Ascending aorta (tissue), 2 donors: ENCODE measurements at regions not wholly inside any gene's neighbourhood (a gene's known extent, or its start where the extent isn't known, plus 50 kb on each side); places are given as distances from the start of the nearest gene placed in this dataset.

Experiments used
- DNase-seq, 2 donors: peaks; one replicate each; pipeline ENCODE4 v3.0.0-alpha.2; 2019; ENCODE audit warnings: low spot score in 2 of 2
- H3K27ac ChIP-seq, 2 donors: fragments of 200-600 bp; sonication (generic); one replicate each; pipeline ENCODE4 v1.5.1; 2016 to 2017; ENCODE audit warnings: mild to moderate bottlenecking in 1 of 2
- H3K27me3 ChIP-seq: fragments of 200-600 bp; sonication (generic); one replicate; pipeline ENCODE4 v1.5.1; 2017
- H3K36me3 ChIP-seq, 2 donors: fragments of 200-600 bp; sonication (generic); one replicate each; pipeline ENCODE4 v1.5.1; 2016
- H3K4me1 ChIP-seq, 2 donors: fragments of 200-600 bp; sonication (generic); one replicate each; pipeline ENCODE4 v1.5.1; 2016 to 2017; ENCODE audit warnings: mild to moderate bottlenecking in 1 of 2
- H3K4me3 ChIP-seq, 2 donors: fragments of 200-600 bp; sonication (generic); one replicate each; pipeline ENCODE4 v1.5.1; 2016 to 2017; ENCODE audit warnings: mild to moderate bottlenecking in 1 of 2
- H3K9me3 ChIP-seq, 2 donors: fragments of 200-600 bp; sonication (generic); one replicate each; pipeline ENCODE4 v1.5.1; 2016
- intact Hi-C: fragments of 100-400 bp; cut with DNase I; formaldehyde crosslinking; loops from one replicate; pipeline ENCODE4 v1.15.1; 2023
- TF ChIP-seq, protein P1 (sequence below), 3 experiments: fragments of 200-600 bp in 2 of 3; fragments of 450-650 bp in 1 of 3; sonication (generic) in 2 of 3; IDR thresholded peaks; one replicate each; pipeline ENCODE4 v1.5.1; 2016 to 2019; ENCODE audit warnings: antibody characterized with exemption in 3 of 3, mild to moderate bottlenecking in 1 of 3, moderate library complexity in 1 of 3

DNA sequence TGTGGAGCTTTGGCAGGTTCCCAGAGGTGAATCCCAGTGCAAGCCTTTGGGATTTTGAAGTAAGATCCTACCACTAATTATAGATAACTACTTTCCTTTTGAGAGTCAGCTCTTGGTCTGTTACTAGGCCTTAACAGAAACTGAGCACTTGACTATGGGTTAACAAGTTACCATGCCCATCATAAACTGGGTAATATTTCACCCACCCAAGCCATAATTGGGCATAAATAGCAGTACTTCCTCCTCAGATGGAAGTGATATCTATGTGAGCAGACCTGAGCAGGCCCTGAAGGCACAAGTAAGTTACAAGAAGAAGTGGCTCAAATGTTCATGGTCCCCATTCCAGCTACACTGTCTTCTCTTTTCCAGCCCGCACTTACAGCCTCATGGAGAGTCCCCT is 475.9 kb downstream of the LRRIQ3 start:
- Histone ChIP-seq H3K36me3 (no peaks in the 10 kb centered on the region), H3K9me3 (no peaks in the 10 kb centered on the region), H3K27me3 (no peaks in the 10 kb centered on the region), H3K4me1 (no peaks in the 10 kb centered on the region), H3K4me3 (no peak overlapping the region), H3K27ac (no peak overlapping the region)
- no peak for DNase-seq
- intact Hi-C loops = no loop called here
- TF ChIP-seq, protein P1, sequence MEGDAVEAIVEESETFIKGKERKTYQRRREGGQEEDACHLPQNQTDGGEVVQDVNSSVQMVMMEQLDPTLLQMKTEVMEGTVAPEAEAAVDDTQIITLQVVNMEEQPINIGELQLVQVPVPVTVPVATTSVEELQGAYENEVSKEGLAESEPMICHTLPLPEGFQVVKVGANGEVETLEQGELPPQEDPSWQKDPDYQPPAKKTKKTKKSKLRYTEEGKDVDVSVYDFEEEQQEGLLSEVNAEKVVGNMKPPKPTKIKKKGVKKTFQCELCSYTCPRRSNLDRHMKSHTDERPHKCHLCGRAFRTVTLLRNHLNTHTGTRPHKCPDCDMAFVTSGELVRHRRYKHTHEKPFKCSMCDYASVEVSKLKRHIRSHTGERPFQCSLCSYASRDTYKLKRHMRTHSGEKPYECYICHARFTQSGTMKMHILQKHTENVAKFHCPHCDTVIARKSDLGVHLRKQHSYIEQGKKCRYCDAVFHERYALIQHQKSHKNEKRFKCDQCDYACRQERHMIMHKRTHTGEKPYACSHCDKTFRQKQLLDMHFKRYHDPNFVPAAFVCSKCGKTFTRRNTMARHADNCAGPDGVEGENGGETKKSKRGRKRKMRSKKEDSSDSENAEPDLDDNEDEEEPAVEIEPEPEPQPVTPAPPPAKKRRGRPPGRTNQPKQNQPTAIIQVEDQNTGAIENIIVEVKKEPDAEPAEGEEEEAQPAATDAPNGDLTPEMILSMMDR (IDR thresholded peaks at IDR 0.05) = no peak

DNA sequence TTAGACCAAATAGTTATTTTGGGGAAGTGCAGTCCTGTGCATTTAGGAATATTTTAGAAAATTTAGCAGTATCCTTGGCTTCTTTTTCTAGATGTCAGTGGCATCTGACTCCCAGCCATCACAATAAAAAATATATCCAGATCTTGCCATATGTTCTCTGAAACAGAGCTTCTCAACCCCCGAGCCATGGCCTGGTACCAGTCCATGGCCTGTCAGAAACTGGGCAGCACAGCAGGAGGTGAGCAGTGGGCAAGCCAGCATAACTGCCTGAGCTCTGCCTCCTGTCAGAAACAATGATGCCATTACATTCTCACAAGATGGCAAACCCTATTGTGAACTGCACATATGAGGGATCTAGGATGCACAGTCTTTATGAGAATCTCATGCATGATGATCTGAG is 480.0 kb downstream of the LRRIQ3 start:
- TF ChIP-seq, protein P1 (IDR thresholded peaks at IDR 0.05) = no peak
- no peaks in the 10 kb centered on the region for H3K4me1 ChIP-seq
- no peaks in the 10 kb centered on the region for H3K36me3 ChIP-seq
- DNase-seq = no peak
- H3K4me3 ChIP-seq = no peak overlapping the region
- H3K27ac ChIP-seq = no peak overlapping the region
- intact Hi-C loops = no loop called here
- no peaks in the 10 kb centered on the region for H3K9me3 ChIP-seq
- H3K27me3 ChIP-seq = no peaks in the 10 kb centered on the region

DNA sequence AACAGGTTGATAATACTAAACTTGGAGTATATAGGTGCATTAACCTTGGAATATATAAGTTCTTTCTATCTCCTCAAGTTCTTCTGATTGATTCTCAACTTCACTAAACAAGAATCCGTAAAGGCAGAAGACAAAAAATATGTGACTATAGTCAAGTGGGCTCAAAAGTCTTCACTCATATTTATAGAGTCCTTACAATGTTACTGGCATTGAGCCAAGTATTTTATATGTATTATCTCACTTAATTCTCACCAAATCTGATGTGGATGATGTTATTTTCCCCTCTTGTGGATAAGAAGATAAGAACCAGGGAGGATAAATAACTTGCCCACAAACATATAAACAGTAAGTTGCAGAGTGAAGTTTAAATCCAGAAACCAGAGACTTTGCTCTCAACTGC is 486.9 kb downstream of the LRRIQ3 start:
- Histone ChIP-seq H3K27ac (no peak overlapping the region), H3K9me3 (no peaks in the 10 kb centered on the region), H3K36me3 (no peaks in the 10 kb centered on the region), H3K27me3 (no peaks in the 10 kb centered on the region), H3K4me1 (no peaks in the 10 kb centered on the region), H3K4me3 (no peak overlapping the region)
- TF ChIP-seq, protein P1 (IDR thresholded peaks at IDR 0.05) = no peak
- intact Hi-C loops = no loop called here
- DNase-seq = no peak

DNA sequence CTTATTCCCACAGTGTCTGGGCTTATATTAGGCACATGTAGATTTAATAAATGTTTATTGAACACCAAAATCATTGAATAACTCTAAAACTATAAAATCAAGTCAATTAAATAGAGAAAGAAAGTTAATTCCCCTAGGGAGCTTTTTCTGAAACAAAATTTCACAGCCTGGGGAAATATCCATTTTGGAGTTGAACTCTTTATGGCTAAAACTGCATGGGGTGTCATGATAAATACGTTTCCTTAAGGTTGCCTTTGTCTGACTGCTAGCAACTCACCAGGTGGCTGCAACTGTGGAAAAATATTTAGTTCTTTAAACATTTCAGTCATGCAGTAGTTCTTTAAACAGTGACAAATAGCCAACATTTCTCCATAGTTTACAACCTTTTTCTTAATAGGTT is 496.1 kb downstream of the LRRIQ3 start:
- H3K27ac ChIP-seq = no peak overlapping the region
- H3K4me3 ChIP-seq = no peak overlapping the region
- intact Hi-C loops = no loop called here
- DNase-seq = no peak
- H3K4me1 ChIP-seq = no peaks in the 10 kb centered on the region
- H3K9me3 ChIP-seq = no peaks in the 10 kb centered on the region
- H3K27me3 ChIP-seq = no peaks in the 10 kb centered on the region
- no peaks in the 10 kb centered on the region for H3K36me3 ChIP-seq
- TF ChIP-seq, protein P1 (IDR thresholded peaks at IDR 0.05) = no peak

DNA sequence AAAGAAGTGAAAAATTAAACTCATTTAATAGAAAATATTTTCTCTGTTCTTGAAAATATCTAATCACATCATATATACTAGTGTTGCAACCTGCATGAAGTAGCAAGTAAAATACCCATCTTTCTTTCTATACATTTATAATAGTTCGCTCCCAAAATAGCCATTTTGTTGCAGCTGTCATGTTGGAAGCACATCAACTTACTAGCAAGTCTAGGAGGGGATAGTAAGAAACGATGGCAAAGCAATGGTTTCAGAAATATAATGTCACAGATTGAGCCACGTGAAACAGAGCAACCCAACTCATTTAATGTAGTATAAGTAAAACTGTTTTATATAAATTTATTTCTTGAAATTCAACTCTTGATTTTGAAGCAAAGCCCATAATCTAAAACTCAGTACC is 521.8 kb downstream of the LRRIQ3 start:
- Histone ChIP-seq H3K4me1 (no peaks in the 10 kb centered on the region), H3K27me3 (no peaks in the 10 kb centered on the region), H3K36me3 (no peaks in the 10 kb centered on the region), H3K27ac (no peak overlapping the region), H3K9me3 (no peaks in the 10 kb centered on the region), H3K4me3 (no peak overlapping the region)
- intact Hi-C loops = no loop called here
- no peak for DNase-seq
- TF ChIP-seq, protein P1 (IDR thresholded peaks at IDR 0.05) = no peak

DNA sequence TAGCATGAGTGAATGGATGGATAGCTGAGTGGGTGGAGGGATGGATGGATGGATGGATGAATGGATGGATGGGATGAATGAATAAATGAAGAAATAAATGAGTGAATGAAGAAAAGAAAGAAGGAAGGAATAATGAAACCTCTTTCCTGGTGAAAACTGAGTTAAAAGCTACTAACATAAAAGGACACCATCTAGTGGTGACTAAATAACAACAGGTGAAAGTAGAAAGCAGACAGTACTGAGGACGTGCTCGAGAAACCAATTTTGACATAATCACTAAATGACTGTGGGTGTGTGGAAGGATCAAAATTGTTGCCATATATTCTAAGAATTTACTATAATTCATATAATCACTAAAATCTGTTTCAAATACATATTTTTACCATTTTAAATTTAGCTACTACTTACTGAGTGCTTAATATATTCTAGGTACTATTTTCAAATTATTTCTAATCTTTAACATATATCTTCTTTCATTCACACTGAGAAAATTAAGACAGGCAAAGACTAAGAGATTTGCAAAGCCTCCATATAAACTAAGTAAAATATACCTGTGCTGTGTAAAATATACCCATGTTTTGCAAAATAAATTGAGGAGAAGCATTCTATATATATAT is 522.9 kb downstream of the LRRIQ3 start:
- no peak for DNase-seq
- TF ChIP-seq, protein P1 (IDR thresholded peaks at IDR 0.05) = peak in 2 of 3 experiments; percentile 21 to 49
- H3K36me3 ChIP-seq = no peaks in the 10 kb centered on the region
- no peaks in the 10 kb centered on the region for H3K27me3 ChIP-seq
- no peak overlapping the region for H3K27ac ChIP-seq
- intact Hi-C loops = no loop called here
- H3K9me3 ChIP-seq = no peaks in the 10 kb centered on the region
- H3K4me1 ChIP-seq = no peaks in the 10 kb centered on the region
- H3K4me3 ChIP-seq = no peak overlapping the region
